Vagina (tissue), 2 donors: ENCODE measurements at regions not wholly inside any gene's neighbourhood (a gene's known extent, or its start where the extent isn't known, plus 50 kb on each side); places are given as distances from the start of the nearest gene placed in this dataset.
A peak's percentile ranks its signal among the peaks of the same experiment; 100 is the strongest.

ENCODE experiments used
- CTCF ChIP-seq, 3 experiments: fragments of 450-650 bp in 2 of 3; fragments of 200-600 bp in 1 of 3; sonication (generic) in 1 of 3; IDR thresholded peaks; one replicate each; pipeline ENCODE4 v1.5.1; 2017 to 2019; ENCODE audit warnings: antibody characterized with exemption in 3 of 3, mild to moderate bottlenecking in 2 of 3, moderate library complexity in 2 of 3
- POLR2AphosphoS5 ChIP-seq, 2 donors: sonication (generic); formaldehyde crosslinking; IDR thresholded peaks; one replicate each; pipeline ENCODE4 v1.9.0; 2017; ENCODE audit warnings: antibody characterized with exemption in 2 of 2, mild to moderate bottlenecking in 2 of 2, low read depth in 1 of 2; ENCODE audit not compliant: insufficient read depth in 1 of 2

DNA sequence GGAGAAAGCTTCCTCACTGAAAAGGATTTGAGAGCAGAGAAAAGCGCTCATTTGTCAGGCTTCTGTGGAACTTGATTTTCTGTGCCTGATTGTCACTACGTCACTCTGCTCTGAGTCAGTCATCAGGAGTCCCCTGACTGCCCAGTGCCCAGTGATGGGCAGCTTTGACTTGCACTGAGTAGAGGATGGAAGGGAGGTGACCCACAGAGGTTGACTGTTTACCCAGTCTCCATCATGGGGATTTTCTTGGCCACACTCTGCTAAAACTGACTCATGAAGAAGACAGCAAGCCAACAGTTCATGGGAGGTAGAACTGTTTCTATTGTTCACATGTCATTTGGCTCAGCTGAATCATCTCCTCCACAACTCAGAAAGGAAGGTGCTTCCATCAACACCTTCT lies 82.1 kb upstream of the DUSP10 start:
- TF ChIP-seq CTCF (IDR thresholded peaks at IDR 0.05) (no peak), POLR2AphosphoS5 (IDR thresholded peaks at IDR 0.05; ENCODE audit: insufficient read depth in 1 of 2, low read depth in 1 of 2) (peak in 1 of 2 donors; percentile 50)
